ENCODE measurements at regions not wholly inside any gene's neighbourhood (a gene's known extent, or its start where the extent isn't known, plus 50 kb on each side); places are given as distances from the start of the nearest gene placed in this dataset.

DNA sequence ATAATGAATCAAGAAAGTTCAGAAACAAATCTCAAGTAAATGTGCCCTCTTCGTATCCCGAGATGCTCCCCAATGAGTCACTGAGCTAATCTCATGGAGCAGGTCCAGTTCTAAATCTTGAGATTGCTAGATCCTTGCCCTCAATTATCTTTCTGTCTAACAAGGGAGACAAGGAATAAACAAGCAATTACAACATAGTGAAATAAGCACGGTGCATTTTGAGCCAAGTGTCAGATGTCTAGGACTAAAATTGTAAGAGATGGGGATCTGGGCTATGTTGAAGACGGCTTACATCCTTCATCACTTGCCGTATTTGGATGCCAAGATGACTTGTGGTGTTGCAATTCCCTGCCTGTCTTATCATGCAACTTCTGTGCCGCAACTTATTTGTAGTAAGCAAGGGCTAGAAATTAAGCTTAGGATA lies 56.5 kb upstream of the ADGRF1 start:
- TF ChIP-seq, protein P1, sequence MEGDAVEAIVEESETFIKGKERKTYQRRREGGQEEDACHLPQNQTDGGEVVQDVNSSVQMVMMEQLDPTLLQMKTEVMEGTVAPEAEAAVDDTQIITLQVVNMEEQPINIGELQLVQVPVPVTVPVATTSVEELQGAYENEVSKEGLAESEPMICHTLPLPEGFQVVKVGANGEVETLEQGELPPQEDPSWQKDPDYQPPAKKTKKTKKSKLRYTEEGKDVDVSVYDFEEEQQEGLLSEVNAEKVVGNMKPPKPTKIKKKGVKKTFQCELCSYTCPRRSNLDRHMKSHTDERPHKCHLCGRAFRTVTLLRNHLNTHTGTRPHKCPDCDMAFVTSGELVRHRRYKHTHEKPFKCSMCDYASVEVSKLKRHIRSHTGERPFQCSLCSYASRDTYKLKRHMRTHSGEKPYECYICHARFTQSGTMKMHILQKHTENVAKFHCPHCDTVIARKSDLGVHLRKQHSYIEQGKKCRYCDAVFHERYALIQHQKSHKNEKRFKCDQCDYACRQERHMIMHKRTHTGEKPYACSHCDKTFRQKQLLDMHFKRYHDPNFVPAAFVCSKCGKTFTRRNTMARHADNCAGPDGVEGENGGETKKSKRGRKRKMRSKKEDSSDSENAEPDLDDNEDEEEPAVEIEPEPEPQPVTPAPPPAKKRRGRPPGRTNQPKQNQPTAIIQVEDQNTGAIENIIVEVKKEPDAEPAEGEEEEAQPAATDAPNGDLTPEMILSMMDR (conservative IDR thresholded peaks at IDR 0.05; ENCODE audit: low read depth, low read length): no peak
- no peak for TF ChIP-seq EZH2 (IDR thresholded peaks at IDR 0.05; ENCODE audit: borderline replicate concordance, low read depth, low read length, poor library complexity, severe bottlenecking)

Measured in A673 (cell line).